ENCODE measurements at regions not wholly inside any gene's neighbourhood (a gene's known extent, or its start where the extent isn't known, plus 50 kb on each side); places are given as distances from the start of the nearest gene placed in this dataset.

- Histone ChIP-seq H3K4me1 (ENCODE audit: control insufficient read depth, insufficient read depth, low read length) (no peaks in the 10 kb centered on the region), H3K27ac (ENCODE audit: extremely low read depth, low read depth, low read length) (no peak overlapping the region), H3K36me3 (ENCODE audit: control insufficient read depth in 2 of 2, insufficient read depth in 1 of 2, low read length in 2 of 2) (no peaks in the 10 kb centered on the region), H3K4me3 (ENCODE audit: low read depth, low read length) (no peak overlapping the region), H3K9me3 (ENCODE audit: control insufficient read depth, insufficient read depth, low read depth, low read length) (no peaks in the 10 kb centered on the region)
- ChIA-PET CTCF (no interaction called here), POLR2A (no interaction called here)
- no peak for TF ChIP-seq KLF10 (tag by site-specific recombination; IDR thresholded peaks at IDR 0.05)
- TF ChIP-seq AEBP2 (tag by site-specific recombination; IDR thresholded peaks at IDR 0.05; ENCODE audit: borderline replicate concordance), result no peak
These were observed 977.3 kb upstream of the POU3F3 start for GRCh38 chr2:103876611-103877010.

- H3K36me3 ChIP-seq (ENCODE audit: control insufficient read depth in 2 of 2, insufficient read depth in 1 of 2, low read length in 2 of 2), result no peaks in the 10 kb centered on the region
- POLR2A ChIA-PET, result no interaction called here
- H3K4me1 ChIP-seq (ENCODE audit: control insufficient read depth, insufficient read depth, low read length), result no peaks in the 10 kb centered on the region
- TF ChIP-seq ATF2 (tag by site-specific recombination; IDR thresholded peaks at IDR 0.05; ENCODE audit: low read depth), result no peak
- no peak for TF ChIP-seq ZEB2 (tag by site-specific recombination; IDR thresholded peaks at IDR 0.05)
- no peak for TF ChIP-seq ZNF18 (tag by site-specific recombination; IDR thresholded peaks at IDR 0.05)
- TF ChIP-seq ZNF777 (tag by site-specific recombination; IDR thresholded peaks at IDR 0.05; ENCODE audit: borderline replicate concordance), result no peak
- no peak for TF ChIP-seq ZNF843 (tag by site-specific recombination; IDR thresholded peaks at IDR 0.05)
- no peak for TF ChIP-seq ZNF473 (tag by site-specific recombination; IDR thresholded peaks at IDR 0.05)
- no peak for TF ChIP-seq ZXDB (tag by site-specific recombination; IDR thresholded peaks at IDR 0.05)
- TF ChIP-seq AEBP2 (tag by site-specific recombination; IDR thresholded peaks at IDR 0.05; ENCODE audit: borderline replicate concordance), result no peak
- TF ChIP-seq ZNF148 (tag by site-specific recombination; IDR thresholded peaks at IDR 0.05; ENCODE audit: borderline replicate concordance), result no peak
- H3K9me3 ChIP-seq (ENCODE audit: control insufficient read depth, insufficient read depth, low read depth, low read length), result no peaks in the 10 kb centered on the region
- no peak overlapping the region for H3K4me3 ChIP-seq (ENCODE audit: low read depth, low read length)
- no peak overlapping the region for H3K27ac ChIP-seq (ENCODE audit: extremely low read depth, low read depth, low read length)
- CTCF ChIA-PET, result interaction anchor here (0.7 kb wide), 1 partner anchor 1038 kb away, joined by 6 read pairs; no protein-coding TSS in a partner anchor
These were observed 974.8 kb upstream of the POU3F3 start for GRCh38 chr2:103879101-103879500.

GRCh38 chr2:103880081-103880834, 973.7 kb upstream of the POU3F3 start:
- Histone ChIP-seq H3K36me3 (ENCODE audit: control insufficient read depth in 2 of 2, insufficient read depth in 1 of 2, low read length in 2 of 2) (no peaks in the 10 kb centered on the region), H3K9me3 (ENCODE audit: control insufficient read depth, insufficient read depth, low read depth, low read length) (no peaks in the 10 kb centered on the region), H3K4me1 (ENCODE audit: control insufficient read depth, insufficient read depth, low read length) (no peaks in the 10 kb centered on the region), H3K27ac (ENCODE audit: extremely low read depth, low read depth, low read length) (no peak overlapping the region), H3K4me3 (ENCODE audit: low read depth, low read length) (no peak overlapping the region)
- ChIA-PET POLR2A (no interaction called here), CTCF (interaction anchor here (0.7 kb wide), 1 partner anchor 904 kb away, joined by 4 read pairs; no protein-coding TSS in a partner anchor)
- TF ChIP-seq ZNF366 (tag by site-specific recombination; conservative IDR thresholded peaks at IDR 0.05) (no peak), ZSCAN23 (tag by site-specific recombination; IDR thresholded peaks at IDR 0.05) (no peak), PBX3 (CRISPR knock-in tag; IDR thresholded peaks at IDR 0.05) (no peak), PRDM10 (tag by site-specific recombination; IDR thresholded peaks at IDR 0.05) (no peak), OSR2 (tag by site-specific recombination; IDR thresholded peaks at IDR 0.05) (no peak), ZNF221 (tag by site-specific recombination; IDR thresholded peaks at IDR 0.05; ENCODE audit: borderline replicate concordance) (no peak)
